ENCODE measurements at regions not wholly inside any gene's neighbourhood (a gene's known extent, or its start where the extent isn't known, plus 50 kb on each side); places are given as distances from the start of the nearest gene placed in this dataset.

- H3K4me3 ChIP-seq (ENCODE audit: low read depth, low read length), result no peak overlapping the region
- no peak for TF ChIP-seq CTCF (IDR thresholded peaks at IDR 0.05; ENCODE audit: borderline replicate concordance, insufficient read depth, low read depth, low read length)
Measured at GRCh38 chr1:187794561-187794960, 965.8 kb downstream of the PLA2G4A start.

GRCh38 chr1:187809549-187809948, 980.8 kb downstream of the PLA2G4A start:
- no peak for TF ChIP-seq CTCF (IDR thresholded peaks at IDR 0.05; ENCODE audit: borderline replicate concordance, insufficient read depth, low read depth, low read length)
- H3K4me3 ChIP-seq (ENCODE audit: low read depth, low read length), result no peak overlapping the region

GRCh38 chr1:187816646-187817045, 987.9 kb downstream of the PLA2G4A start:
- TF ChIP-seq CTCF (IDR thresholded peaks at IDR 0.05; ENCODE audit: borderline replicate concordance, insufficient read depth, low read depth, low read length), result no peak
- H3K4me3 ChIP-seq (ENCODE audit: low read depth, low read length), result no peak overlapping the region

GRCh38 chr1:187817782-187818181, 989.0 kb downstream of the PLA2G4A start:
- H3K4me3 ChIP-seq (ENCODE audit: low read depth, low read length), result no peak overlapping the region
- no peak for TF ChIP-seq CTCF (IDR thresholded peaks at IDR 0.05; ENCODE audit: borderline replicate concordance, insufficient read depth, low read depth, low read length)

- no peak for TF ChIP-seq CTCF (IDR thresholded peaks at IDR 0.05; ENCODE audit: borderline replicate concordance, insufficient read depth, low read depth, low read length)
- no peak overlapping the region for H3K4me3 ChIP-seq (ENCODE audit: low read depth, low read length)
Measured at GRCh38 chr1:187819086-187819485, 990.3 kb downstream of the PLA2G4A start.

- no peak overlapping the region for H3K4me3 ChIP-seq (ENCODE audit: low read depth, low read length)
- TF ChIP-seq CTCF (IDR thresholded peaks at IDR 0.05; ENCODE audit: borderline replicate concordance, insufficient read depth, low read depth, low read length), result no peak
Measured at GRCh38 chr1:187836557-187836956, 1007.8 kb downstream of the PLA2G4A start.

- H3K4me3 ChIP-seq (ENCODE audit: low read depth, low read length), result no peak overlapping the region
- no peak for TF ChIP-seq CTCF (IDR thresholded peaks at IDR 0.05; ENCODE audit: borderline replicate concordance, insufficient read depth, low read depth, low read length)
Measured at GRCh38 chr1:187837787-187838186, 1009.0 kb downstream of the PLA2G4A start.

Data from GM12875 (cell line).